H9 (cell line): ENCODE measurements at regions not wholly inside any gene's neighbourhood (a gene's known extent, or its start where the extent isn't known, plus 50 kb on each side); places are given as distances from the start of the nearest gene placed in this dataset.
A peak's percentile ranks its signal among the peaks of the same experiment; 100 is the strongest.
"Not testable (repeated sequence)": the region's sequence is repeated elsewhere in the genome, so short reads cannot be mapped to it uniquely, and the experiment has no call there.

Experiments used
- DNase-seq: peaks from one replicate; pipeline ENCODE4 v3.0.0-alpha.2; 2017
- H2AFZ ChIP-seq: one replicate; pipeline ENCODE4 v1.6.1; 2013; ENCODE audit warnings: mild to moderate bottlenecking, low read length, control low read depth, moderate library complexity
- H2AK5ac ChIP-seq: 2 replicates; pipeline ENCODE4 v1.6.1; 2013; ENCODE audit warnings: low read length, control low read depth, mixed read lengths; ENCODE audit not compliant: insufficient read length
- H2BK120ac ChIP-seq: one replicate; pipeline ENCODE4 v1.6.1; 2013; ENCODE audit warnings: low read depth, mild to moderate bottlenecking, low read length, control low read depth, inconsistent platforms; ENCODE audit not compliant: poor library complexity, severe bottlenecking
- H2BK12ac ChIP-seq: 2 replicates; pipeline ENCODE4 v1.6.1; 2013; ENCODE audit warnings: low read length, control low read depth, mixed read lengths, low read depth; ENCODE audit not compliant: insufficient read length
- H2BK15ac ChIP-seq: 2 replicates; pipeline ENCODE4 v1.6.1; 2013; ENCODE audit warnings: low read depth, low read length, control low read depth
- H2BK20ac ChIP-seq: one replicate; pipeline ENCODE4 v1.6.1; 2013; ENCODE audit warnings: low read depth, mild to moderate bottlenecking, low read length, control low read depth, inconsistent platforms; ENCODE audit not compliant: poor library complexity, severe bottlenecking
- H2BK5ac ChIP-seq: 2 replicates; pipeline ENCODE4 v1.6.1; 2013; ENCODE audit warnings: low read length, control low read depth, mixed read lengths; ENCODE audit not compliant: insufficient read length
- H3K14ac ChIP-seq: 2 replicates; pipeline ENCODE4 v1.6.1; 2013; ENCODE audit warnings: low read length, control low read depth; ENCODE audit not compliant: insufficient read depth
- H3K18ac ChIP-seq: 2 replicates; pipeline ENCODE4 v1.6.1; 2013; ENCODE audit warnings: low read depth, mild to moderate bottlenecking, mixed read lengths, low read length, control low read depth; ENCODE audit not compliant: insufficient read length
- H3K23ac ChIP-seq: 2 replicates; pipeline ENCODE4 v1.6.1; 2013; ENCODE audit warnings: low read length, control low read depth, mixed read lengths, low read depth; ENCODE audit not compliant: insufficient read length
- H3K23me2 ChIP-seq: 2 replicates; pipeline ENCODE4 v1.6.1; 2013; ENCODE audit warnings: low read depth, mild to moderate bottlenecking, mixed read lengths, low read length, control low read depth; ENCODE audit not compliant: insufficient read length, poor library complexity, severe bottlenecking
- H3K27ac ChIP-seq: 2 replicates; pipeline ENCODE4 v1.5.1; 2013; ENCODE audit warnings: low read length, control low read depth, mixed read lengths, low read depth; ENCODE audit not compliant: insufficient read length
- H3K27me3 ChIP-seq: 2 replicates; pipeline ENCODE4 v1.6.1; 2013; ENCODE audit warnings: low read length, control low read depth, inconsistent platforms; ENCODE audit not compliant: insufficient read depth
- H3K4ac ChIP-seq: 2 replicates; pipeline ENCODE4 v1.6.1; 2013; ENCODE audit warnings: low read depth, mild to moderate bottlenecking, control low read depth, inconsistent platforms, low read length, moderate library complexity
- H3K4me1 ChIP-seq: 2 replicates; pipeline ENCODE4 v1.6.1; 2013; ENCODE audit warnings: low read length, control low read depth, inconsistent platforms; ENCODE audit not compliant: insufficient read depth
- H3K4me2 ChIP-seq: 2 replicates; pipeline ENCODE4 v1.6.1; 2013; ENCODE audit warnings: low read length, control low read depth, mixed read lengths; ENCODE audit not compliant: insufficient read length, insufficient read depth
- H3K56ac ChIP-seq: 2 replicates; pipeline ENCODE4 v1.6.1; 2013; ENCODE audit warnings: low read depth, mild to moderate bottlenecking, mixed read lengths, low read length, control low read depth; ENCODE audit not compliant: insufficient read length
- H3K79me1 ChIP-seq: 2 replicates; pipeline ENCODE4 v1.6.1; 2013; ENCODE audit warnings: low read depth, mild to moderate bottlenecking, moderate library complexity, low read length, control low read depth, inconsistent platforms; ENCODE audit not compliant: insufficient read depth, poor library complexity, severe bottlenecking
- H3K79me2 ChIP-seq: 2 replicates; pipeline ENCODE4 v1.6.1; 2013; ENCODE audit warnings: low read length, control low read depth, inconsistent platforms; ENCODE audit not compliant: insufficient read depth
- H3K9ac ChIP-seq: 2 replicates; pipeline ENCODE4 v1.6.1; 2013; ENCODE audit warnings: low read length, control low read depth, mixed read lengths; ENCODE audit not compliant: insufficient read length; ENCODE audit errors: extremely low read depth
- H3K9me3 ChIP-seq: one replicate; pipeline ENCODE4 v1.6.1; 2013; ENCODE audit warnings: low read depth, low read length, inconsistent platforms; ENCODE audit not compliant: control insufficient read depth
- H3T11ph ChIP-seq: one replicate; pipeline ENCODE4 v1.6.1; 2013; ENCODE audit warnings: mild to moderate bottlenecking, low read length, control low read depth, inconsistent platforms
- H4K20me1 ChIP-seq: one replicate; pipeline ENCODE4 v1.6.1; 2013; ENCODE audit not compliant: control insufficient read depth, insufficient read length, insufficient read depth
- H4K5ac ChIP-seq: 2 replicates; pipeline ENCODE4 v1.6.1; 2013; ENCODE audit warnings: low read depth, mild to moderate bottlenecking, mixed read lengths, low read length, control low read depth; ENCODE audit not compliant: insufficient read length
- H4K8ac ChIP-seq: replicated peaks from 2 replicates; pipeline ENCODE4 v1.6.1; 2013; ENCODE audit warnings: low read length, control low read depth, mixed read lengths, low read depth; ENCODE audit not compliant: insufficient read length
- H4K91ac ChIP-seq: 2 replicates; pipeline ENCODE4 v1.6.1; 2013; ENCODE audit warnings: low read depth, mild to moderate bottlenecking, moderate library complexity, mixed read lengths, low read length, control low read depth; ENCODE audit not compliant: insufficient read length
- H3K27ac Mint-ChIP-seq, 3 experiments: 2 replicates in 2 of 3; 3 replicates in 1 of 3; pipeline ENCODE4 v1.8.0; 2020 to 2021; ENCODE audit warnings: mixed read lengths in 3 of 3, mild to moderate bottlenecking in 1 of 3, moderate library complexity in 1 of 3
- H3K27me3 Mint-ChIP-seq: 2 replicates; pipeline ENCODE4 v1.8.0; 2021; ENCODE audit warnings: low read depth, mild to moderate bottlenecking, moderate library complexity, mixed read lengths
- H3K36me3 Mint-ChIP-seq, 3 experiments: 2 replicates in 2 of 3; 3 replicates in 1 of 3; pipeline ENCODE4 v1.8.0; 2020 to 2021; ENCODE audit warnings: low read depth in 3 of 3, mixed read lengths in 3 of 3; ENCODE audit not compliant: insufficient read depth in 1 of 3
- H3K4me1 Mint-ChIP-seq, 2 experiments: 2 replicates each; pipeline ENCODE4 v1.8.0; 2020; ENCODE audit warnings: mixed read lengths in 2 of 2
- H3K4me3 Mint-ChIP-seq, 2 experiments: 2 replicates in 1 of 2; 3 replicates in 1 of 2; pipeline ENCODE4 v1.8.0; 2020 to 2021; ENCODE audit warnings: mild to moderate bottlenecking in 2 of 2, mixed read lengths in 2 of 2, moderate library complexity in 1 of 2
- H3K9me3 Mint-ChIP-seq, 2 experiments: 2 replicates in 1 of 2; 3 replicates in 1 of 2; pipeline ENCODE4 v1.8.0; 2020; ENCODE audit warnings: mild to moderate bottlenecking in 2 of 2, mixed read lengths in 2 of 2, moderate library complexity in 1 of 2
- WGBS: extraction: QIAGEN DNeasy Blood & Tissue Kit; methylation state at CpG from one replicate; pipeline ENCODE4 v1.1.7; 2013; ENCODE audit warnings: missing lambda C conversion rate, low lambda C conversion rate, mixed read lengths; ENCODE audit not compliant: insufficient read length; ENCODE audit errors: extremely low coverage; 5-methylcytosine and 5-hydroxymethylcytosine counted together

GRCh38 chr4:189560605-189561004 is 380.1 kb upstream of the FRG1 start:
- not testable (repeated sequence) for H4K8ac ChIP-seq, H2BK5ac ChIP-seq, H3K4me1 Mint-ChIP-seq, H3K23me2 ChIP-seq, H3K18ac ChIP-seq, H3K23ac ChIP-seq, H3K56ac ChIP-seq, H2AFZ ChIP-seq, H3K4me2 ChIP-seq, H3K79me1 ChIP-seq, H3K27me3 Mint-ChIP-seq, H4K91ac ChIP-seq, H3K4ac ChIP-seq, H3K27me3 ChIP-seq, H2BK20ac ChIP-seq, H4K5ac ChIP-seq, H2BK15ac ChIP-seq, H3K9ac ChIP-seq, H3K27ac ChIP-seq, H2AK5ac ChIP-seq, H3K9me3 ChIP-seq, H3K79me2 ChIP-seq, DNase-seq, H3T11ph ChIP-seq, H4K20me1 ChIP-seq, H2BK120ac ChIP-seq, H3K14ac ChIP-seq, H2BK12ac ChIP-seq, H3K4me3 Mint-ChIP-seq, H3K4me1 ChIP-seq, H3K36me3 Mint-ChIP-seq
- Mint-ChIP-seq H3K27ac (peak overlapping the region in 1 of 3 experiments; percentile 62; a peak in 1 of 7 replicates), H3K9me3 (peaks cover 36 to 69% of the 10 kb centered on the region in 2 experiments)
- WGBS, result no CpG with 5 or more reads among the region's 8 CpGs

GRCh38 chr4:189563751-189564150 is 376.9 kb upstream of the FRG1 start:
- H2AFZ ChIP-seq, H3K27me3 Mint-ChIP-seq, H2BK15ac ChIP-seq, H2BK20ac ChIP-seq, H2AK5ac ChIP-seq, H3K56ac ChIP-seq, H3K27ac ChIP-seq, H4K5ac ChIP-seq, H3K9me3 ChIP-seq, H3K36me3 Mint-ChIP-seq, H3K18ac ChIP-seq, H3K79me2 ChIP-seq, H3K14ac ChIP-seq, H4K8ac ChIP-seq, H3K4me1 ChIP-seq, DNase-seq, H3K4ac ChIP-seq, H3K27ac Mint-ChIP-seq, H3K4me2 ChIP-seq, H3K9ac ChIP-seq, H2BK120ac ChIP-seq, H3K27me3 ChIP-seq, H4K91ac ChIP-seq, H3T11ph ChIP-seq, H3K79me1 ChIP-seq, H3K23ac ChIP-seq, H3K4me3 Mint-ChIP-seq, H4K20me1 ChIP-seq, H2BK5ac ChIP-seq, H3K4me1 Mint-ChIP-seq, H2BK12ac ChIP-seq, H3K23me2 ChIP-seq: not testable (repeated sequence)
- WGBS, result no CpG with 5 or more reads among the region's 3 CpGs
- peaks cover 43 to 73% of the 10 kb centered on the region in 2 experiments for H3K9me3 Mint-ChIP-seq
